Activated T-cell treated with anti-CD3 and anti-CD28 coated beads for 48 hours (primary cell): ENCODE measurements at regions not wholly inside any gene's neighbourhood (a gene's known extent, or its start where the extent isn't known, plus 50 kb on each side); places are given as distances from the start of the nearest gene placed in this dataset.

Experiments used
- DNase-seq: peaks from one replicate; pipeline ENCODE4 v3.0.0-alpha.2; 2020; ENCODE audit warnings: low read depth

DNA sequence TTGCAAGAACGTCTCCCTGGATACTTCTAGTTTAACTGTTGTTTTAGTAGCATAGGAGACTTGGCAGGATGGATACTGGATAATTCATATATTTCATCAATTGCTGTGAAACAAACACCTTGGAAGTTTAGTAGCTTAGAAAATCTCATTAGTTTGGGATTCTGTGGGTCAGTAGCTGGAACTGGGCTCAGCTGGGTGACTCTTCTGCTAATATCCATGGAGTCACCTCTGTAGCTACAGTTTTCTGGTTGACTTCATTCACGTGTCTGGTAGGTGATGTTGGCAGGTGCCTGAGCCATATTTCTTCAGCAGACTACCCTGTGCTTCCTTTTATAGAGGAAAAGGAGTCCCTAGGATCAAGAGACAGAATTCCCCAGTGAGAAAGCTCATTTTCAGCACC lies 208.9 kb upstream of the PFKP start:
- no peak for DNase-seq

DNA sequence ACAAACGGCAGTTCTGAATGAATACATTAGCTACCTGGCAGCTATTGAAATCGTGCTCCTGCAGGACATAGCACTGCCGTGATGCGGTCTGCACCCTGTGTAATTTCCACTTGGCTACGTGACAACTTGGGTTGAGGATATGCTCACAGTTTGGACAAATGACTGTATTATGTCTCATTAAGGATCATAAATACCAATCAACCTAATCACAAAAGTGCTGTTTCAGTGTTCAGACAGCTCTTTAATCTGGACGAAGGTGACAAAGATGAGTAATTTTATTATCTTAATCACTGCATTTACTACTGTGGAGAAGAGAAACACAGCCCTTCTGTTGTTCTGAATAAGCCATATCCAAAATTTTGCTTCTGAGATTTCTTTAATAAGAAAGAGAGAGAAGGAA lies 210.8 kb upstream of the PFKP start:
- no peak for DNase-seq

DNA sequence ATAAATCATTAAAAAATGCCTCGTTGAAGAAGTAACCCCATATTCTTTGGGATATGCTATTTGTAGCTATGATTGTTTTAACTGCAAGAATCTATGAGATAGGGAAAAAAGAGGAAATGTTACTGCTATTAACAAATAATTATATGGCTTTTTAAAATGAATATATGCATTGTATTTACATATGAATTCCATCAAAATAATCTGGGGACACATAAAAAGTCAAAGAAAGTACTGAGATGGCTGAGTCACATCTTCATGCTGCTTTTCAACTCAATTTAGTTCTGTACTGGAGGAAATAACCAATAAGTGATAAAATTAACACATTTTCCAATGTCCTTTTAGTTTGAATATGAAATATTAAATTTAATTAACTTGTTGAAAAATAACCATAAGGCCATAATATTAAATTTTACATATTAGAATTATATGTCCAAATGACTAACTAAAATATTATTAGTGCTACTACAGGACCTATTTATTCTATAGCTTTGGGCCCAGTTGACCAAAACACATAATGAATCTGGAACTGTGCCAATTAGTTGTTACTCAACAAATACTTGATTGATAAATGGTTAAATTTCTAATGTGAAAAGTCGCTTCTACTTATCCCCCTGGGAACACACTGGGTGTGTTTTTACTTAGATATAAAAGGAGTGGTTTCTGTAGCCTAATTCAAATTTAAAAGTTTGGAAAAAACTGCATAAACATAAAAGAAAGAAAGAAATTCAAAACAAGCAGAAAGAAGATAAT lies 214.6 kb upstream of the PFKP start:
- DNase-seq: no peak

DNA sequence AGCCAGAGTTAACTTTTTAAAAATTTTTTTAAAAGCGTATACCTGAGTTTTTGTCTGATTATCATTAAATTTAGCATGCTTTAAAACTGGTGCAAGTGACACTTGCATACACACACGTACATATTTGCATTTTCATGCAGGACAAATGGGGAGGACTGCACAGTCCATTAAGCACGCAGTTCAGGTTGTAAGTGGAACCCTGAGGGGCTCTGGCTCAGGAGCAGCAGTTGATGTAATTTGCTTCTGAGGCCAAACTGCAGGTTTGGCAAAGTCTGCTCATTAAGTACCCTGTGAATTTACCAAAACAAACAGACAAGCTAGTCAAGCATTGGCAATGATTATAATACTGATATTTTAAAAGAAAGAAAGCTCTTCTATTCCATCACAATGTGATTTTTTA lies 215.8 kb upstream of the PFKP start:
- DNase-seq: no peak

DNA sequence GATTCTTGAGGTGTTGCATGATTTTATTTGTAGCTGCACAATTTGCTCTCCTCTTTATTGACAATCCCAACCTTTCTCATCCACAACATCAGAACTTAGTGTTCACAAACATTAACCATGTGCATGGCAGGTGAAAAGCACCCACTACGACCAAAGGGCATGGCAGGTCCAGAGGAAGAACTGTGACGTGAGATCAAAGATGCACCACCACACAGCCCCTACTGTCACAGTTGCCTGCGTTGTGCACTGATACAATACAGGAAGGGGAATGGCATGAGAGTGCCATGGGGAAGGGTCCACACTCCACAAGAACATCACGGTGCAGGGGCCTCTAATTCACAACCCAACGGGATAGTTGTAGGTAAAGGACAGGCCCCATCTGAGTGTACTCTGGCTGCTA lies 217.1 kb upstream of the PFKP start:
- DNase-seq: no peak

DNA sequence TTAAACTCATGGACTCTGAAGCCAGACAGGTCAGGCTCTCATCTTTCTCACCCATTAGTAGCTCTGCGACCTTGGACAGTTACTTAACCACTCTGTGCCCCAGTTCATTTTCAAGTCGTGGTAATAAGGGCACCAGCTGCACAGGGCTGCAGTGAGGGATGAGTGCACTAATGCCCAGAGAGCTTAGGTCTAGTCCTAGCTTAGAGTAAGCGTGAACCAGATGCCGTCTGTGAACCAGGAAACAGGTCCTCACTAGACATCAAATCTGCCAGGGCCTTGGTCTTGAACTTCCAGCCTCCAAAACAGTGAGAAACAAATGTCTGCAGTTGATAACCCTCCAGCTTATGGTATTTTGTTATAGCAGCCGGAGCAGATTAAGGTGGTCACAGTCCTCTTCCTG lies 222.4 kb upstream of the PFKP start:
- no peak for DNase-seq

DNA sequence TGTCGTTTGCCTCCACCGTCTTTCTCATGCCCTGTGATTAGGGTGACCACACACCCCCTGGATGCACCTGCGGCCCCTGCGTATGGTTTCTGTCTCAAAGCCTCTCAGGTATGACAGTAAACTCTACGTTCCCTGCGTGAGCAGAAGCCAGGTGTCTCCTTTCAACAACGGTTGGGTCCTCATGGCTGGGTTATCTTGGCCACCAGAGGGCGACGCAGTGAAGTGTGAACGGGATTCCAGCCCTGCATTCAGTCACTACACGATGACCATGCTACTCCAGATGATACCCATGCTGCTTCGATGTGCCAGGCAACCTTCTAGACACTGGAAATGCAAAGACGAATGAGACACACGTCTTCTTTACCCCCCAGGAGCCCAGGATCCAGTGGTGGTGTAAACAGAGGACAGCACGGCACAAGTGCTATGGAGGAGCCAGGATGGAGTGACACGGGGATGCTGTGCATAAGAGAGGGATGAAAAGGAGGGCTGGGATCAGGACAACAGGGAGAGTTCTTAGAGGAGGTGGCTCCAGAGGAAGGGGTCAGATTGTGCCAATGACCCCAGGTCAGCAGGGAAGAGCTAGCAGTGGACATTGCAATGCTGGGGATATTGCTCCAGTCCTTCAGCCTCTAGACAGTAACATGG lies 228.1 kb upstream of the PFKP start:
- peak; percentile 25 for DNase-seq

DNA sequence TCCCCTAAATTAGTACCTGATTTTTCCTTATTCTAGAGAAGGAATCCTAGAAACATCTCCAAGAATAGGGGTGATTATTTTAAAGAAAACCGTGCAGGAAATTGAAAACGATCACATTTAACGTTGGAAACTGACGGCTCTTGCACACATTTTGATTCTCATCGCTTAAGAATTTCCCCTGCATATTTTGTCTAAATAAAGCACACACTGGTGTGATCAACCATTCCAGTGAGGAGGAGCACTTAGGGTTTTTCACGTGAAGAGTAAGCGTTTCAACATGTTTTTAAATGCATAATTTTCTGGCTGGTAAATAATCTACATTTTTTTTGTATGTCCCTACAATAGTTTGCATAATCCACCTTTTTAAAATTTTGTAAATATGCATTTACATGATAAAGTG lies 229.7 kb upstream of the PFKP start:
- DNase-seq: no peak

DNA sequence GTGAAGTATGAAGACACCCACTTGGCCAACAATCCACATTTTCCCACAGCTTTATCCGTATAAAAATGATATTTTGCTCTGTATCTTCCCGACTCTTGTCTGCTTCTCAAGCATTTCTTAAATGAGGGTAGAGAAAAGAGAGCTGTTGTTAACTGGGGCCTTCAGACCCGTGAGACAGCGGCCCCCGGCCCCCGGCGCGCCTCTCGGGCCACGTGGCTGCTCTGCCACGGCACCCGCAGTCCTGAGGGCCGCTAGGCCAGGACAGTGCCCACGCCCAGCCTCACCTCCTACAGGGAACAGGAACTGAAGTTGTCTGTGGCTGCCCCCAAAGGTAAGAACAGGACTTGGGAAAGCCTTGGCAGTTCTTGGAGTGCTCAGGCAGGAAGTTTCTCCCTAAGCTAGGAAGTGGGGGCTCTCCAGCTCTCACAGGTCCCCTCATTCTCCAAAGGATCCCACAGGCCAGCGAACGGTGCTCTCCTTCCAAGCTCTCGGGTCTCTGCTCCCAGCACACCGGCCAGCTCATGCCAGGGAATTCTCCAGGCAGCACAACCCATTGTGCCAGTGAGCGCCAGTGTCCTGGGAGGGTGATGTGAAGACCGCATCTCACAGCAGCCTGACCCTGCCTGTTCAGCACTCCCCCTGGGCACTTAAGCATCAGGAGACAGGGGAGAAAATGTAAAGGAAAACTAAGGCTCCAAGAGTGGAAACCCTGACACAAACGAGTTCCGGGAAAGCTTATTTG lies 230.3 kb upstream of the PFKP start:
- DNase-seq: no peak

DNA sequence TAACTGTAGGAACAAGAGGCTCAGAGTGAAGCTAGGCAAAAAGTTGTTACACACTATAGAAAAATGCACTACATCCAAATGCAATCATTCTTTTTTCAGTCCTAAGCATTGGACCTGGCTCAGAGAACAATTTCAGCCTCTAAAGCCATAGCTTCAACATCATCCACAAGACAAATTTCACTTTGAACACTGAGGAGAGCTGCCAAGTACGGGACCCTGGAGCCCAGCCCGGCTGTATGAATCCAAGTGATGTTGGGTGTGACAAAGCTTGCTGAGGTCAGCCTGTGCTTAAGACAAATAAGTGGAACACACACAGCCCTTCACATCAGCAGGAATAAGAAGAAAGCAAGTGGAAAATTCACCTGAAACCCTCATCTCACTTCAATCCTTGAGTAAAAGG lies 233.1 kb upstream of the PFKP start:
- DNase-seq: no peak

DNA sequence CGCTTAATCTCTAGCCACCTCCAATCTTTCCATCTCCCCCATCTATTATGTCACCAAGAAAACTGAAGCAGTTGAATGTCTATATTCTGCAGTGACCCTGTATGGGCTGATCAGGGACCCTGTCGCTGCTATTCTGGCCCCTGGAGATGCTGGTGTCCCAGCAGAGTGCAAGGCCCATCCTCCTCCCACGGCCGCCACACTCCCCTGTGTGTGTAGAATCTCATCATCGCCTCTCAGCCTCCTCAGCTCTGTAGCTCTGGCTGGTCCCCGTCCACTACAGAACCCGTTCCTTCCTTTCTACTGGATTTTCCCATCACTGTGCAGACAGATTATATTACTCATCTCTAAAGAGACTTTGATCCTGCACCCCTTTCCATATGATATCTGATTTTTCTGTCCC lies 235.8 kb upstream of the PFKP start:
- DNase-seq: no peak

DNA sequence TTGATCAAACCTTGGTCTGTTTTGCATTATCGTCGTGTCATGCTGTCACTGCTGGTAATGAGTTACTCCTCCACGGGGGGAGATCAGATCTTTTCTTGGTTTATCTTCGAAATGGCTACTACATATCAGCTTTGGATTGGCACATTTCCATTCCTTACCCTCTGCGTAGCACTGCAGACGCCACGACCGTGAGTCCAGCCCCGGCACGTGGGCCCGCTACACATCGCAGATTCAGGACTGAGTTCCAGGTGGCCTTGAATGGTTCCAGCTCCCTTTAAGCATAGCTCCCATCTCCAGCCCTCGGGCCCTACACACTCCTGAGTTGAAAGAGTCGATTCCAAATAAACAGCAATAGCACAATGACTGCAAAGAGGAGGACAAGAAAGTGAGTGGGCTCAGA lies 238.6 kb upstream of the PFKP start:
- DNase-seq: no peak

DNA sequence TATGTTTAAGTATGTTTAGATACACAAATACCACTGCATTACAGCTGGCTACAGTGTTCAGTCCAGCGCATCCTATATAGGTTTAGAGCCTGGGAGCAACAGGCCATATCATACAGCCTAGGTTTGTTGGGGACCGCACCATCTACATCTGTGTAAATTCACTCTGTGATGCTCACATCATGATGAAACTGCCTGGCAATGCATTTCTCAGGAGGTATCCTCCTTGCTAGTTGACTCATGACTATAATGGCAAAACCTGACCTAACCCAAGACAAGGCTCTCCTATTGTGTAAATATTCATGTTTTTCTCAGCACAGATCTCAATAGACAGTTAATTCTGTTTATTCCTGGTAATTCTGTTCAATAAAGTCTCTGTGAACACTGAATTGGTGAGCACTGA lies 240.7 kb upstream of the PFKP start:
- no peak for DNase-seq

DNA sequence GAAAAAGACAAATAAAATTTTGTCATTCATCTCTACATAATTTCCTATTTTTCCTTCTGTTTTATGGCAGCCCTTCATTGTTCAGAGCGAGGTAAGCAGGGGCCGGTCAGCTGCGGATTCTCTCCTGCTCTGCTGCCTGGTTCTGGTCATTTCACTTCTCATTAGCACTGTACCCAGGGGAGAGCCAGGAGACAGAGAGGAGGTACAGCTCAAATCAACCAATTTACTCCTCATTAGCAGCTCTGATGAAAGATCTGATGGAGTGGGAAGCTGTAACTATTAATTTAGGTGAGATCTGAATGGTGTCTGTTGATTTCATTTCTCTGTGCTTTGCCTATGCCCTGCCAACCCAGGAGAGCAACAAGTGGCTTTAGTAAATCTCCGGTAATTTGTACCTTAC lies 241.5 kb upstream of the PFKP start:
- no peak for DNase-seq

DNA sequence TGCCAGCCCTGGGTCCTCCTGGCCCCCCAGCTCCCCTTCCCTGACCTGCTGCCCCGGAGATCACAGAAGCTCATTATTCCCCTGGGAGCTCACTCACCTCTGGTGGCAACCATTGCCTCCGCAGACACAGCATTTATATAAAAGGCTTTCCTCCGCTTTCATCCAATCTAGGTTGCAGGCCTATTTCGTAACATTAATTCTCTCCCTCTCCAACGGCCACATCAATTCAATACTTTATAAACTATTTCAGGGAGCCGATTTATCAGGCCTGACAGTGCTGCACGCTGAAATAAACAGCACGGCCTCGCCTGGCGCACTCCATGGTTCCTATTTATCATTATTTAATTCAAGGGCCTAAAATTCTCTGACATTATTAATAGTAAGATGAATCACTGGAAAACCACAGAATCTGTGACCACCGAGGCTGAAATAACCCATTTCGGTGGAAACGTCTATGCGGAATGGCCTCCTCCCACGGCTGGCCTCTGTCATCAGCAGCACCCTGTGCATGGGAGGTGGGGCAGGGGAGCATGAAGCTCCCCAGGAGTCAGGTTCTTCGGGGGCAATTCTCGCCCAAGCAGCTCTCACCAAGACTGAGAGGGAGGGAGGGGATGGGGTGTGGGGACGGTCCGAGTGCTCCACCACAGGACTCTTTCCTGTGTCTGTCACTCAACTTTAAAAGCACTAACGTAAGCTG lies 249.3 kb upstream of the PFKP start:
- no peak for DNase-seq

DNA sequence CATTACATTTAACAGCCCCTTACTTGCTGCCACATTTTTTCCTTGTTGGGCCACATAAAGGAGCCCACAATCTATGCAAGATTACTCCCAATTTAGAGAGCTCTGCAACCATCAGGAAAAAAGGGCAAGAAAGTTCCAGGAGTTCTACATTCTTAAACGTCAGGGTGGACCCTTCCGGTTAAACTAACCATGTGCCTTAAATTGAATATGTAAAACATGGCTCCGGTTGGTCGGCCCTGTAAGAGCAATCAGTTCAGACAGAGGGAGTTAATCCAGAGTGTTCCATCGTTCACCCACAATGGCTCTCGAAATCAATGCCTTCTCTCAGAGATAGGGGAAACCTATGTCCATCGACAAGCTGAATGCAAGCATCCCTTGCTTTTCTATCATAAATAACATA lies 253.7 kb upstream of the PFKP start:
- no peak for DNase-seq

DNA sequence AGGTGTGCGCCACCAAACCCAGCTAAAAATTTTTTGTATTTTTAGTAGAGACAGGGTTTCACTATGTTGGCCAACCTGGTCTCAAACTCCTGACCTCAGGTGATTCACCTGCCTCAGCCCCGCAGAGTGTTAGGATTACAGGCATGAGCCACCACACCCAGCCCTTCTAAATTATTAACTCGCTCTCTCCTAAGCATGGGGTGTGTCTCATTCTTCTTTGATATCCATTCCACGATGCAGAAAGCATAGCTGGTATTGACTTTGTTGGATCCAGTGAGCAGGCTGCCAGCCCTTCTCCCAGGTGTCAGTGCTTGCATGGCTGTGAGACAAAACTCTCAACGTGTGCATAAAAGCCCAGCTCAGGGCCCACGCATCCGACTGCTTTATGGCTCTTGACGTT lies 254.1 kb upstream of the PFKP start:
- no peak for DNase-seq

DNA sequence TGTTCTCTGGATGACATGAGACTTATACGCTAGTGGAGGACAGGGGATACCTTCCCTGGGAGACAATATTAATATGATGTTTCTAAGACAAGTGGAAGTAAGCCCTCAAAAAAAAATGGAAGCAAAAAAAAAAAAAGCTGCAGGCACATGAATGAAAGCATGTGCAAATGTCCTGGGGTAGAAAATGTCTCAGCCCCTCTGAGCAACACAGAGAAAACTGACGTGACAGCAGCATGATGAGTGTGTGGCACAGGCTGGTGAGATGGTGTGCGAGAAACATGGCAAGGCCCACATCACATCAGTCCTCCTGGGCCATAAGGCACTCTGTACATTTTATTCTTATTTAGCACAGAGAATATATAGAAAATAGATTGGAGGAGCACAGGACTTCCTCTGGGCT lies 254.7 kb upstream of the PFKP start:
- DNase-seq: no peak

DNA sequence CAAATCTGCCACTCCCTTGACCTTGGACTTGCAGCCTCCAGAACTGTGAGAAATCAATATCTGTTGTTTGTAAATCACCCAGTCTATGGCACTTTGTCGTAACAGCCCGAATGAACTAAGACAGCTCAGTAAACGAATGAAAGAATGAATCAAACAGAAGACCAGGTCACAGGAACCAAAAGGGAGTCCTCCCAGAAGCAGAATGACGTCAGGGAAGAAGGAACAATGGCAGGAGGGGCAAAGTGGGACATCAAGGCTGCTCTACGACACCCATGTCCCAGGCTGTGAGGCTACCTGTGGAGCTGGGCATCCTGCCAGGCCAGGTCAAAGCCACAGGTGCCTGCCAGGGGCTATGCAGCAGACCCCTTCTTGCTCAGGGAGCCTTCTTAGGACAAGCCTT lies 267.2 kb upstream of the PFKP start:
- no peak for DNase-seq

DNA sequence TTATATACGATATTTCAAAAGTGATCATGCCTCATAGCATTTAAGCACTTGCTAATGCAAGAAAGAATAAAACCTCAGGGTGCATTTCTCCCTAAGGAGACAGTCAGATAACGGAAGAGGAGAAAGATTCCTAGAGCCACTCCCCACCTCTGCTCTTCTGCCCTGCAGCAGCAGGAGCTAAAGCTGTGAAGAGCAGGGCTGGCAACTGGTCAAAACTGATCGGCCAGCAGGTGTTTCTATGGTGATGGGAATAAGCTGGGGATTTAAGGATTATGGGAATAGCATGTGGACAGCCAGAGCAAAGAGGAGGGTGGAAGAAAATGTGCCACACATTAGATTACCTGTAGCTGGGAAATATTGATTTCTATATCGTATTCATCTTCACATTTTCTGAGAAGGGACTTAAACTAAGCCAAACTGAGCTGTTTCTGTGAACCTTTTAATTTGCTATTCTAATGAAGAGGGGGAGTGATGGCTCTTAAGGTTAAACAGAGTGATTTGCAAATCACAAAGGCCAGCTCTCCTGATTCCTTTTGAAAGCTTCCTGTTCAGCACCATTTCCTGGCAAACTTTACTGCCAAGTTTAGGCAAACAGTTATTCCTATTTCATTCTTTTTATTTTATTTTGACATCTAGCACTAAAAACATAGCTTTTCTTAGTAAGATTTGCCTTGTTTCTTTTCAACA lies 268.9 kb upstream of the PFKP start:
- no peak for DNase-seq

DNA sequence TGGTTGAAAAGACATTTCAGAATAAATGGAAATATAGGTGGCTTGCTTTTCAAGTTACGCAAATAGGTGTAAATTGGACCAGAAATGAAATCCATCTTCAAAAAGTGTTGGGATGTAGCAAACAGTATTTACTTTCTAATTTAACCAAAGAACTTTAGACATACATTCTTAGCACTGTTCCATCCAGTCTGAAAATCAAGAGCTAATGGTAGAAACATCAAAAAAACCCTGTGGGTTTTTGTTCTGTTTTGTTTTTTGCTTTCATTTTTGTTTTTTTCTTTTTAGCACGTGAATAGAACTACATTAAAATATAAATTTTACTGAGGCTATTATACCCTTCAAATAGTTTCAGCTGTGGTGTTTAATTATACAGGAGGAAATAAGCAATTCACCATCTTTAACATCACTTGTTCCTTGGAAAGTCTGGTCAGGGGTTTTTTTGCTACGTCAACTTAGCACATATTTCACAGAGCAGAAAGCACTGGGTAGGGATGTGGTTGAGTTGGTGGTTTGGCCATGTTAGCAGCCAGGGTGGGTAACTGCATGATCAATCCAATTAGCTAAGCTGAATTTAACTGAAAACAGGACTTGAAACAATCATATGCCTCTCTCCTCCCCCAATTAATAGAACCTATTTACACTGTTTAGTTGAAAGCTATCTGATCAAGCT lies 275.4 kb upstream of the PFKP start:
- peak; percentile 8 for DNase-seq
